ENCODE measurements at regions not wholly inside any gene's neighbourhood (a gene's known extent, or its start where the extent isn't known, plus 50 kb on each side); places are given as distances from the start of the nearest gene placed in this dataset.
A peak's percentile ranks its signal among the peaks of the same experiment; 100 is the strongest.
"Not testable (repeated sequence)": the region's sequence is repeated elsewhere in the genome, so short reads cannot be mapped to it uniquely, and the experiment has no call there.

- TF ChIP-seq CTCF (IDR thresholded peaks at IDR 0.05; ENCODE audit: low read depth, low read length) = no peak
- DNase-seq (ENCODE audit: low read depth in 1 of 2, low spot score in 1 of 2) = no peak
- Histone ChIP-seq H3K36me3 (no peaks in the 10 kb centered on the region), H3K9me3 (ENCODE audit: low read depth) (no peaks in the 10 kb centered on the region), H3K4me3 (no peak overlapping the region), H3K4me1 (ENCODE audit: low read depth) (no peaks in the 10 kb centered on the region), H3K27me3 (no peaks in the 10 kb centered on the region), H3K27ac (no peak overlapping the region)
Observed at GRCh38 chr22:49703505-49703904, 124.2 kb downstream of the BRD1 start.

- H3K9me3 ChIP-seq (ENCODE audit: low read depth) = no peaks in the 10 kb centered on the region
- H3K27me3 ChIP-seq = no peaks in the 10 kb centered on the region
- H3K36me3 ChIP-seq = no peaks in the 10 kb centered on the region
- no peak overlapping the region for H3K4me3 ChIP-seq
- no peaks in the 10 kb centered on the region for H3K4me1 ChIP-seq (ENCODE audit: low read depth)
- no peak for DNase-seq (ENCODE audit: low read depth in 1 of 2, low spot score in 1 of 2)
- no peak for TF ChIP-seq CTCF (IDR thresholded peaks at IDR 0.05; ENCODE audit: low read depth, low read length)
- H3K27ac ChIP-seq = no peak overlapping the region
Observed at GRCh38 chr22:49702068-49702397, 125.6 kb downstream of the BRD1 start.

GRCh38 chr22:49701380-49702067 lies 126.1 kb downstream of the BRD1 start:
- Histone ChIP-seq H3K27me3 (no peaks in the 10 kb centered on the region), H3K4me3 (no peak overlapping the region), H3K36me3 (no peaks in the 10 kb centered on the region), H3K27ac (no peak overlapping the region), H3K4me1 (ENCODE audit: low read depth) (no peaks in the 10 kb centered on the region), H3K9me3 (ENCODE audit: low read depth) (no peaks in the 10 kb centered on the region)
- DNase-seq (ENCODE audit: low read depth in 1 of 2, low spot score in 1 of 2) = no peak
- peak; percentile 14 for TF ChIP-seq CTCF (IDR thresholded peaks at IDR 0.05; ENCODE audit: low read depth, low read length)

- H3K4me3 ChIP-seq = no peak overlapping the region
- H3K27me3 ChIP-seq = no peaks in the 10 kb centered on the region
- no peaks in the 10 kb centered on the region for H3K4me1 ChIP-seq (ENCODE audit: low read depth)
- no peaks in the 10 kb centered on the region for H3K9me3 ChIP-seq (ENCODE audit: low read depth)
- DNase-seq (ENCODE audit: low read depth in 1 of 2, low spot score in 1 of 2) = no peak
- TF ChIP-seq CTCF (IDR thresholded peaks at IDR 0.05; ENCODE audit: low read depth, low read length) = no peak
- no peak overlapping the region for H3K27ac ChIP-seq
- no peaks in the 10 kb centered on the region for H3K36me3 ChIP-seq
Observed at GRCh38 chr22:49699928-49700498, 127.7 kb downstream of the BRD1 start.

GRCh38 chr22:49699476-49699875 lies 128.2 kb downstream of the BRD1 start:
- Histone ChIP-seq H3K4me1 (ENCODE audit: low read depth) (no peaks in the 10 kb centered on the region), H3K9me3 (ENCODE audit: low read depth) (no peaks in the 10 kb centered on the region), H3K4me3 (no peak overlapping the region), H3K27ac (no peak overlapping the region), H3K36me3 (no peaks in the 10 kb centered on the region), H3K27me3 (no peaks in the 10 kb centered on the region)
- no peak for DNase-seq (ENCODE audit: low read depth in 1 of 2, low spot score in 1 of 2)
- no peak for TF ChIP-seq CTCF (IDR thresholded peaks at IDR 0.05; ENCODE audit: low read depth, low read length)

- DNase-seq (ENCODE audit: low read depth in 1 of 2, low spot score in 1 of 2); H3K9me3 ChIP-seq (ENCODE audit: low read depth); H3K36me3 ChIP-seq; H3K4me3 ChIP-seq; H3K27ac ChIP-seq; H3K4me1 ChIP-seq (ENCODE audit: low read depth); H3K27me3 ChIP-seq: not testable (repeated sequence)
Observed at GRCh38 chr22:49698616-49699015, 129.1 kb downstream of the BRD1 start.
